A673 (cell line): ENCODE measurements at regions not wholly inside any gene's neighbourhood (a gene's known extent, or its start where the extent isn't known, plus 50 kb on each side); places are given as distances from the start of the nearest gene placed in this dataset.

ENCODE experiments used
- EZH2 ChIP-seq: fragments of 200-600 bp; sonication (generic); IDR thresholded peaks from 2 replicates; pipeline ENCODE4 v1.6.1; 2017; ENCODE audit warnings: borderline replicate concordance, low read depth, mild to moderate bottlenecking, mixed read lengths, antibody characterized with exemption, low read length; ENCODE audit not compliant: poor library complexity, severe bottlenecking
- TF ChIP-seq, protein P1 (sequence below): fragments of 300-800, 200-600 bp; sonication (generic); conservative IDR thresholded peaks from 2 replicates; pipeline ENCODE4 v1.5.1; 2017; ENCODE audit warnings: low read depth, mild to moderate bottlenecking, antibody characterized with exemption, low read length, moderate library complexity, mixed read lengths

DNA sequence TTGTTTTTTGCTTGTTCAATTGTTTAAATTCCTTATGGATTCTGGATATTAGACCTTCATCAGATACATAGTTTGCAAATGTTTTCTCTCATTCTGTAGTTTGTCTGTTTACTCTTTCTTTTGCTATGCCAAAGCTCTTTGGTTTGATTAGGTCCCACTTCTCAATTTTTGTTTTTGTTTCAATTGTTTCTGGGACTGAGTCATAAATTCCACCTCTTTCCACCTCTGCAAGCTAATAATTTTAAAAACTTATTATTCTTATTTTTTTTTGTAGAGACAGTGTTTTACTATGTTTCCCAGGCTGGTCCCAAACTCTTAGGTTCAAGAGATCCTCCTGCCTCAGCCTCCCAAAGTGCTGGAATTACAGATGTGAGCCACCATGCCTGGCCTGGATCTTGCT is 226.8 kb upstream of the GPRIN3 start:
- TF ChIP-seq, protein P1, sequence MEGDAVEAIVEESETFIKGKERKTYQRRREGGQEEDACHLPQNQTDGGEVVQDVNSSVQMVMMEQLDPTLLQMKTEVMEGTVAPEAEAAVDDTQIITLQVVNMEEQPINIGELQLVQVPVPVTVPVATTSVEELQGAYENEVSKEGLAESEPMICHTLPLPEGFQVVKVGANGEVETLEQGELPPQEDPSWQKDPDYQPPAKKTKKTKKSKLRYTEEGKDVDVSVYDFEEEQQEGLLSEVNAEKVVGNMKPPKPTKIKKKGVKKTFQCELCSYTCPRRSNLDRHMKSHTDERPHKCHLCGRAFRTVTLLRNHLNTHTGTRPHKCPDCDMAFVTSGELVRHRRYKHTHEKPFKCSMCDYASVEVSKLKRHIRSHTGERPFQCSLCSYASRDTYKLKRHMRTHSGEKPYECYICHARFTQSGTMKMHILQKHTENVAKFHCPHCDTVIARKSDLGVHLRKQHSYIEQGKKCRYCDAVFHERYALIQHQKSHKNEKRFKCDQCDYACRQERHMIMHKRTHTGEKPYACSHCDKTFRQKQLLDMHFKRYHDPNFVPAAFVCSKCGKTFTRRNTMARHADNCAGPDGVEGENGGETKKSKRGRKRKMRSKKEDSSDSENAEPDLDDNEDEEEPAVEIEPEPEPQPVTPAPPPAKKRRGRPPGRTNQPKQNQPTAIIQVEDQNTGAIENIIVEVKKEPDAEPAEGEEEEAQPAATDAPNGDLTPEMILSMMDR: no peak
- no peak for TF ChIP-seq EZH2
